ENCODE measurements at regions not wholly inside any gene's neighbourhood (a gene's known extent, or its start where the extent isn't known, plus 50 kb on each side); places are given as distances from the start of the nearest gene placed in this dataset.
"Not testable (repeated sequence)": the region's sequence is repeated elsewhere in the genome, so short reads cannot be mapped to it uniquely, and the experiment has no call there.

DNA sequence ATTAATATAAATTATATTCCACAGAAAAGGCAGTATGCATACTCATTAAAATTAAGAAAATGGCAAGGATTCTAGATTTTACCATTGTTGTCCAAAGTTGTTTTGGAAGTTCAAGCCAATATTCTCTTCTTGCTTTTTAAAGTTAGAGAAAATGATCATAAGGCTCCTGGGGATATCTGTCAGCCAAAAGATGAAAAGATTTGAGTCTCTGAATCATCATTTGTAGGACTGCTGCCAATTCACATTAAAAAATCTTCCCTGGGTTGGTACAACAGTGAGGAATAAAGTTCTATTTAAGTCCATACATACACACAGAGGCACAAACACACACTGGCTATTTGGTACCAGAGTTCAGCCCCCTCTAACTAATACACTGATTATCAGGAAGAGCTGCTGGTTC, 620.1 kb downstream of the COL12A1 start:
- DNase-seq = no peak

GRCh38 chr6:74581681-74582080, 624.2 kb downstream of the COL12A1 start:
- no peak for DNase-seq

DNA sequence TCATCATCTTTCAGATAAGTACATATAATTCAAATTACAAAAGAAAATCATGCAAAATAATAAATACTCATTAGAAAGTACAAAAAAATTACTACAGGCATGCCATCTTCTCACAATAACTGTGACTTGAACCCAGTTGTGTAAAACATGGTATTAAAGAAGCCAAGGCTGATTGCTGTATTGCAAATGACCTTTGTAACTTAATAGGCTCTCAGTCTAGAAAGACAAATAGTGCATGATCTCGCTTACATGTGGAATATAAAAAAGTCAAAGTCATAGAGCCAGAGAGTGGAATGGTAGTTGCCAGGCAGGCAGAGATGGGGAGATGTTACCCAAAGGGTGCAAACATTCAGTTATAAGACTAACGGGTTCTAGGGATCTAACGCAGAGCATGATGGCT, 626.1 kb downstream of the COL12A1 start:
- DNase-seq = no peak

- no peak for DNase-seq
These were observed 626.8 kb downstream of the COL12A1 start for GRCh38 chr6:74579047-74579446.

GRCh38 chr6:74578339-74578738, 627.5 kb downstream of the COL12A1 start:
- no peak for DNase-seq

- DNase-seq = no peak
These were observed 628.2 kb downstream of the COL12A1 start for GRCh38 chr6:74577619-74578018.

- DNase-seq = peak in 1 of 2 donors; percentile 6
These were observed 631.1 kb downstream of the COL12A1 start for GRCh38 chr6:74574794-74575193.

- no peak for DNase-seq
These were observed 632.2 kb downstream of the COL12A1 start for GRCh38 chr6:74573613-74574012.

DNA sequence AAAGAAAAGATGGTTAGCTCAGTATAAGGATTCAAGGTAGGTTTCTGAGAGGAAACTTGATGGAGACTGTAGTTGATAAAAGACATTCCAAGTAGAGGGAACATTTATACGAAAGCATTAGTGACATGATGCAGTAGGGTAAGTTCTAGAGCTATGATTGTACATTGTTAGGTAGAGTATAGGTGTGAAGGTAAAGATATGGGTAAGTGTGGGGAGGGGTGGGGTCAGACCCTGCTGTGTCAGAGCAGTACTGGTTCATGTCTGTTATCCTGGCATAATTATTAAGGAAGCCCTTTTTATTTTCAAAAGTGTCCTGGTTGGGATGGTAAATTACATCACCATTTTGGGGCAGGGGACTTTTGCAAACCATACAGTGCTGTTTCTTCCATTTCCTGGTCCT, 635.8 kb downstream of the COL12A1 start:
- DNase-seq = no peak

GRCh38 chr6:74568861-74569260, 637.0 kb downstream of the COL12A1 start:
- DNase-seq = no peak

DNA sequence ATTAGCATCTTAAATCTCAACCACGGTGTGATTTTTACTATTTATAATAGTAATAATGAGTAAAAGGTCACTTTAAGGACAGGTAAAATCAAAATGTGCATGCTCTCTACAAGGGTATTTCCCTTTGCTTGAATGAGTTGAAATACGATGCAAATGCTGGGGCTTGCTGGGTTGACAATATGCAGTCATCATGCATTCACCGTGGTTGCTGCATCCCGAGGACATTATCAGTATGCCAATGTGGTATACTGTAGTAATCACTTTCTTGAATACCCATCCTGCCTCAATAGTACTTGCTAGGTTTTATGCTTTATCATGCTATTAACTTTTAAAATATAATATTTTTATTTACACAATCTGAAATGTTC, 637.9 kb downstream of the COL12A1 start:
- not testable (repeated sequence) for DNase-seq

- DNase-seq = no peak
These were observed 638.5 kb downstream of the COL12A1 start for GRCh38 chr6:74567281-74567922.

DNA sequence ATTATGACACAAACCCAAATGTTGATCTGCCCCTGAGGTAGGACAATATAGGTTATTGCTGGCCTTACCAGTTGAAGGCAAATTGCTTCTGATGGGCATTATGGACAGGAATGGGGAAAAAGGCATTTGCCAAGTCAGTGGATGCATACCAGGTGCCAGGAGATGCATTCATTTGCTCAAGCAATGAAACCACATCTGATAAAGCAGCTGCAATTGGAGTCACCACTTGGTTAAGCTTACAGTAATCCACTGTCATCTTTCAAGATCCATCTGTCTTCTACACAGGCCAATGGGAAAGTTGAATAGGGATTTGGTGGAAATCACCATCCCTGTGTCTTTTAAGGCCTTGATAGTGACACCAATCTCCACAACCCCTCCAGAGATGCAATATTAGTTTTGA, 648.6 kb downstream of the COL12A1 start:
- no peak for DNase-seq

GRCh38 chr6:74554041-74554440, 651.8 kb downstream of the COL12A1 start:
- DNase-seq = no peak

DNA sequence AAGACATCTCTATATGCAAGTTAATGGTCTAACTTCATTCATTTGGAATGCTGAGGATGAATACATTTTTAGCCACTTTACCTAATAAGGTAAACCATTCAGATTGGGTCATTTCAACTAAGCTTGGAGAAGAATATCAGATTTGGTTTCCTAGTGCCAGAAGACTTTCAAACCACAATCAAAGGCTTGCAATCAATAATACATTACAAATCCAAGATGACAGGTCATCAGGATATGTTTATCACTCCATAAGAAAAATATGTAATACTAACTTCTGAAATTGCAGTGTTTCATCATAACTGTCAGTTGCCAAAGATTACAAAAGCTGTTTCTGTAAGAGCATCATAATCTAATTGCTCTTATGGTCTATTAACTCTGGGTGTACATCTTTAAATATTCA, 654.0 kb downstream of the COL12A1 start:
- no peak for DNase-seq

DNA sequence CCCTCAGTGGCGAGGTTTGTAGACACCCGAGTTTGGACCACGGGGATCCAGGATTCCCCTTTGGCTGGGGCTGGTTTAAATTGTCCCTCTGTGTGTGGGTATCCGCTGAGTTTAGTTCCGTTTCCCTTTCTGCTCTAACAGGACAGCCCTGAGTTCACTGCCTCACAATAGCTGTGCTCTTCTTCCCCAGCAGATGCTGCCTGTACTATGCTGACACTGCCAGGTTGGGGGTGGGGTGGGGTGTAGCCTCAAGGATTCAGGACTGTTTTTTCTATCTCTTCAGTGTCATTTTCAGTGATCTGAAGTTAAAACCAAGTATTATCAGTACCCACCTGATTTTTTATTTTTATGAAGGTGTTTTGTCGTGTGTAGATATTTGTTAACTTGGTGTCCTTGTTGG, 655.0 kb downstream of the COL12A1 start:
- DNase-seq = no peak

- DNase-seq = no peak
These were observed 656.1 kb downstream of the COL12A1 start for GRCh38 chr6:74549746-74550145.

GRCh38 chr6:74534465-74535211, 671.2 kb downstream of the COL12A1 start:
- DNase-seq = peak; percentile 1 to 14

DNA sequence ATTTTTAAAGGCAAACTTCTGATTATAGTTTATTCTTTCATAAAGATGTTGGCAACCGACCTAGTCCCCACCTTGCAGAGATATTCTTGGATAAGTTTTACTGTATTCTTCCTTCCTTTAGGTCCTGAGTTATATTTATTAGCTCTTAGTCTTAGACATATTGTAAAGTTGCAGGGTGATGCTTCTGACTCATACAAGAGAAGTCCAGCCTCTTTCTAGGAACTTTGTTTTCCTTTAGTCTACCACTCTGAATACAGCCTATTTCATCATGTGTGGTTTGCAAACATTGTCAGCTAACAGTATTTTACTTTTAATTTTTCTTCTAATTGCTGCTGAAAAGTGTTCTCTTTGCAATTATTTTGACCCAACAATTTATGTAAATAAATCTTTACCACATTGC, 686.7 kb downstream of the COL12A1 start:
- DNase-seq = no peak

DNA sequence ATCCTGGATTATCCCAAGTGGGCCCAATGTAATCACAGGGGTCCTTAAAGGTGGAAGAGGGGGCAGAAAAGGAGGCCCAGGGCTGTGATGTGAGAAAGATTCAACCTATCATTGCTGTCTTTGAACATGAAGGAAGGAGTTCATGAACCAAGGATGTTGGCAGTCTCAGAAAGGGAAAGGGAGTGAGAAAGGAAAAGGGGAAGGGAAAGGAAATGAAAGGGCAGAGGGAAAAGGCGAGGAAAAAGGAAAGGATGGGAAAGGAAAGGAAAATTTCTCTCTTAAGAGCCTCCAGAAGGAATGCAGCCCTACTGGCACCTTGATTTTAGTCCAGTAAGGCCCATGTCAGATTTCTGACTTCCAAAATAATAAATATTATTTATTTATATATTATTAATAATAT, 687.8 kb downstream of the COL12A1 start:
- DNase-seq = no peak

GRCh38 chr6:74510878-74511277, 695.0 kb downstream of the COL12A1 start:
- no peak for DNase-seq

GRCh38 chr6:74507649-74508048, 698.2 kb downstream of the COL12A1 start:
- no peak for DNase-seq

- no peak for DNase-seq
These were observed 700.5 kb downstream of the COL12A1 start for GRCh38 chr6:74505391-74505790.

DNA sequence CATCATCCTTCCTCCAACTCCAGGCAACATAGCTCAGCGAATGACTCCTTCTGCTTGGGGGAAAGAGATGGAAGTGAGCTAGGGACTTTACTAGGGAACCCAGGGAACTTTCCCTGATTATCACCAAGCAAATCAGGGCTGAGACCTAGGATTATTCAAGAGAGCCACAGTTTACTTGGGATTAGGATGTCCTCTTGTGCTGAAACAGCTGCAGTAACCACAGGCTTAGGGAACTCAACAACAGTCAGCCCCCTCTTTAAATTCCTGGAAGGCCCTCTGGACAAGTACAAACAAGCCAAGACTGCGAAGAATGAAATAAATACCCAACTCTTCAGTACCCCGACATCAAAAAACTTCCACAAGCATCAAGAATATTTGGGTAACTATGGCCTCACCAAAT, 700.9 kb downstream of the COL12A1 start:
- no peak for DNase-seq

All from right lung (tissue), 2 donors.